LHCN-M2 (cell line): ENCODE measurements at regions not wholly inside any gene's neighbourhood (a gene's known extent, or its start where the extent isn't known, plus 50 kb on each side); places are given as distances from the start of the nearest gene placed in this dataset.

Source experiments
- DNase-seq: peaks from one replicate; pipeline ENCODE4 v3.0.0-alpha.2; 2012; ENCODE audit warnings: low read depth

DNA sequence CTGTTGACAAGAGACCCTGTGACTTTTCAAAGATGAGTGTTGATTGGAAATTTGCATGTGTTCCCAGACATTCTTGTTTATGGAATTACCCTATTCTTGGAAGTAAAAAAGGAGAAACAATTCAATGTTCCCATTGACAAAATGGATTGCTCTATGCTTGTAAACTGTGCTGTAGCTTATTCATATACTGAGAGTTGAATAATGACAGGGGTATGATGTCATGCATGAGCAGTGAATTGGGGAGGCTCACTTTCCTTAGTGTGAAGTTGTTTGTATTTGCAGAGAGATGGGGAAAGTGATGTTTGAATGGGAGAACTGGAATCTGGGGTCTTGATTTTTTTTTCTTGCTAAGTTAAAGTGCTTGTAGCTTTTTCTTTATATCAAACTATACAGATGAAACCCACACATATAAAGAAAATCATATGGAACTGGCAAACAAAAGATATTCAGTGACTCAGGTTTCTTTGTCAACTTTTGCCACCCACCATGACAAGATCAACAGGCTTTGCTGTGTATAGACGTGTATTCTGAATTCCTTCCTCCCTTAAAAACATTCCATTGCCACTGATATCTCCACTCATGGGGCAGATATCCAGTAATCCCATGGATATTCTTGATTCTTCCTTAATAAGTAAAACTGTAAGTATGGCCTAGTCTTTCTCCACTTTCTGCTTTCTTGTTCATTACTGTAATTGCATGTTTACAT lies 97.8 kb upstream of the JAG1 start:
- no peak for DNase-seq

GRCh38 chr20:10774357-10774943 lies 100.7 kb upstream of the JAG1 start:
- DNase-seq, result no peak

DNA sequence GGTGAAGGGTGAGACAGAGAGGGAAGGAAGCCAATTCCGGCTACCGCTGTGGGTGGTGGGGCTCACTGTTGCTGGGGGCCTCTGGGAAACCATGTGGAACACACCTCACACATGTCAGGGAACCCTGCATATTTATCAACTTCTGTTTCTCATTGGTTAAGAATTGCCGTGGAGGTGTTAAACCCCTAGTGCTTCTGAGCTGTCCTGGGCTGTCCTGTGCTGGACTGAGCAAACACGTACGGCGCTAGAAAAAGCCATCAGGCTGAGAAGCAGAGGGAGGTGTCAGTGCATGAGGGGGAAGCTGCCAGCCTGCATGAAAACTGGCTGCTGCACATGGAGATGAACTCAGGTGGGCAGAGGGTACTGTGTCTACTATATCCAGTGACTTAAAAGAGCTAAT lies 103.9 kb upstream of the JAG1 start:
- no peak for DNase-seq

- no peak for DNase-seq
These were observed 106.1 kb upstream of the JAG1 start for GRCh38 chr20:10779911-10780310.

DNA sequence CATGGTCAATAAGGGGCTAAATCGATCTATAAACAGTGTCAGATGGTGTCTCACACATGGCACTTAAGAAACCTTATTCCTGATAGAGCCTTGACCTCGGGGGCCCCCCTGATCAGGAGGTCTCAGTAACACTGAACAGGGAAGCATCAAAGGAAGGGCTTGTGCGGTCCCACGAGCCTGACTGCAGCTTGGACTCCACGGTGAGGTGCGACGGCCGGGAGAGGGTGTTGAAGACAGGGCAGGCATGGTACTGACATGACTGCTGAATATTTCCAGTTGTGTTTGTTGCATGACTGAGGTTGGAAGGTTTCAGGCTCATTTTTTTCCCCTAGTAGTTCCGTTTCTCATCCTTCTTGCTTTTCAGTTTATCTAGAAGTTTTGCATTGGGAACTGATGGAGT lies 107.1 kb upstream of the JAG1 start:
- no peak for DNase-seq

- no peak for DNase-seq
These were observed 107.7 kb upstream of the JAG1 start for GRCh38 chr20:10781526-10781925.

DNA sequence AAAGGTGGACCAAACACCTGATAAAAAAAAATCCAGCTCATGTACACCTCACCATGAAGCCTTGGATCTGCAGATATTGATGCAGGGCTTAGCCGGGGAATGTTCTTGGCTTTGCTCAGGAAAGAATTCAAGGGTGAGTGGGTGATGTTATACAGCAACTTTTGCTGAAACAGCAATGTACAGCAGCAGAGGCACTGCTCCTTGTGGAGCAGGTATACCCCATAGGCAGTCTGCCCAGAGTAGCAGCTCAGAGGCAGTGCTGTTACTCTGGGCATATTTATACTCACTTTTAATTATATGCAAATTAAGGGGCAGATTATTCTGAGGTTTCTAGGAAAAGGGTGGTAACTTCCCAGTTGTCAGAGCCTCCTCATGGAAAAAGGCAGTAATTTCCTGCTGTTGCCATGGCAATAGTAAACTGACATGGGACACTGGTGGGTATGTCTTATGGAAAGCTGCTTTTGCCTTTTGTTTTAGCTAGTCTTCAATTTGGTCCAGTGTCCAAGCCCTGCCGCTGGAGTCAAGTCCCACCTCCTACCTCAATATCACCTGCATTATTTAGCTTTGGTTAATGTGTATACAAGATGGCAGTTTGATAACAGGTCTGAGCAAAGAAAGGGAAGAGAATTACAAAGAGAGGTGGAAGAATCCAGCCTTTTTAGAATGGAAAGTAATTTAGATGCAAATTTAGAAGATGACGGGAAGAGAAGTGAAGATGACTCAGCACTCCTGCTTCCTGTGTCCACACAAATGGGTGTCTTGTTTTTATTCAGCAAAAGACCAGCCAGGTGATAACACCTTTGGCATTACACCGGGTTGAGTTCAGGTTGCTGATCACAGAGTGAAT lies 110.1 kb upstream of the JAG1 start:
- DNase-seq, result no peak

DNA sequence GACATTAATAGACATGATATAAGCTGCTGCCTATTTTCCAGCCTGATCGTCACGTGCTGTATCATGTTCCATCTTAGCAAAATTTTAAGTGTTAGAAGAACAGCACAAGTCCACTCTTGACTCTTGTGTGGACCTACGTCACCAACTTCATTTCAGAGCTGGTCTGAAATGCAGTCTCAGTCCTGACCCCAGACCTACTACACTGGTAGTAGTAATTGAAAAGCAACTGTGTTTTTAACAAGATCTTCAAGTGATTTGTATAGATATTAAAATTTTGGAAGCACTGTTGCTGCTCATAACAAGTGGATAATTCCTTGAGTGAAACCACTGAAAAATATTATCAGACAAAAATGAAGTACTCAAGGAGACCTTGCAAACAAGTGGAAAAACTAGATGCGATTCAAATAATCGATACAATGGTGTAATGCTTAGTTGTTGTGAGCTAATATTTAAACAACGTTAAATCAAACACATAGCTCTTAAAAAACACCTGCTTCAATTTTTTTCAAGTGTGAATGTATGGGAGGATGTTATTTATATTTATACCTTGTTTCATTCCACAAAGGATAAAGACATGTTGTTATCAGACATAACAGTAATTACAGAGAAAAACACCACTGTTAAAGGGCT lies 110.9 kb upstream of the JAG1 start:
- DNase-seq, result no peak

DNA sequence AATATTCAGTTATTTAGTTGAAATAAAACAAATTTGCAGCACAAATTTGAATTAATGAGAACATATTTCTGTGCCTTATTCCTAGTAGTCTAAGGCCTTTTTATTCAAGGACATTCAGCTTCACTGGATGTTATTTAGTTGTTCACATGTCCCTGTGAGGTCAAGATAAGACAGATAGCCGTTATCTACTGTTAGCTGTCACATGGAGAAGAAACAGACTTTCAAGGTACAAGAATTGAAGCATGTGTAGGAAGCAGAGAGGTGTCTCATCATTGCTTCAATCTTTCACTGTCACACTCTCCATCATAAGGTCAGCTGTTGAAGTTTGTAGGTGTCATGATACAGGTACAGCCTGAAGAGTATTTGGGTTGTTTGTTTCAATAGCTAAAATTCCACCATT lies 112.9 kb upstream of the JAG1 start:
- DNase-seq, result no peak

DNA sequence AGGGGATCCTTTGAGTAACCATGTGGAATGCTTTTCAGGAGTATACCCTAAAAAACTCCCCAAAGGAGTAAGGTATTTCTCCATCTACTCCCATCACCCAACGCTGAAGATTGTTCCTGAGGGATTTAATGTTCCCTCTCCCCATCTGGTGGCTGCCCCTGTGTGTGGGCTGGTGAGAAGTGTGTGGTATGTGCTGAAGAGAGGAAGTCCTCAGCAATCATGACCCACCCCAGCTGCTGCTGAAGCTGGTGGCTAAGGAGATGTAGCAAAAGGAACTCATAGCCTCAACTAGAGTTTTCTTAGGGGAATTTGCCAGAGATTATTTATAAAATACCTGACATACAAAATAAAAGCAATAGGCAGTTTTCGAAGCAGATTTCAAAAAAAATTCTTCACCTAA lies 114.3 kb upstream of the JAG1 start:
- no peak for DNase-seq

DNA sequence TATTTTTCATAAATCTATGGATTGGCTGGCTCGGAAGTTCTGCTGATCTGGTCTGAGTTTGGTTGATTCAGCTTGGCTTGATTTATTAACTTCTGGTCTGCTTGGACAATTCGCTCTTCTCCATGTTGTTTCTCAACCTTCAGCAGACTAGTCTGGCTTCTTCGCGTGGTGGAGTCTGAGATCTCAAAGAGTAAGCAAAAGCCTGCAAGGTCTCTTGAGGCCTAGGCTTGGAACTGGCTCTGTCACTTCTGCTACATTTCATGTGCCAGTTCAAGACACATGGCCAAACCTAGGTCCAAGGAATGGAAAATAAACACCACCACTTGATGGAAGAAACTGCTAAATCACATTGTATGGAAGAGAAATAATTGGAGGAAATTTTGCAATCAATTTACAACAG lies 115.1 kb upstream of the JAG1 start:
- no peak for DNase-seq

GRCh38 chr20:10789386-10789785 lies 115.6 kb upstream of the JAG1 start:
- no peak for DNase-seq

GRCh38 chr20:10790013-10790412 lies 116.2 kb upstream of the JAG1 start:
- no peak for DNase-seq

GRCh38 chr20:10792291-10792690 lies 118.5 kb upstream of the JAG1 start:
- DNase-seq, result peak; percentile 11

DNA sequence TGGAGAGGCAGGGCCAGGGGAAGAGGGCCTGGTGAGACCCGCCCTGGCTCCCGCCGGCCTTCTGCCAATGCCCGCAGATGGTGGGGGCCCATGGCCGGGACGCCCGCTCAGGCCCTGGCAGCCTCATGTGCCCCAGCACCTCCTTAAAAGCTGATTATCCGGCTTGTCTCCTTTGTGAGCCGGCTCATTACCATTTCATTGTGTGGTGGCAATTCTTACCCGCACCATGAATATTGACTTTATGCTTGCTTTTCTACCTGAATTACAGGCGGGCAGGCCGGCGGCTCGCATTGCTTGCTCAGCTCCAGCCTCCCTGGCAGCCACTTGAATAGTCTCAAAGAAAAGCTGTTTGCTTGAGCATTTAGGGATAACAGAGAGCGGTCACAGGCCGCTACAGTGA lies 120.0 kb upstream of the JAG1 start:
- DNase-seq, result no peak

GRCh38 chr20:10794765-10795164 lies 121.0 kb upstream of the JAG1 start:
- DNase-seq, result no peak

DNA sequence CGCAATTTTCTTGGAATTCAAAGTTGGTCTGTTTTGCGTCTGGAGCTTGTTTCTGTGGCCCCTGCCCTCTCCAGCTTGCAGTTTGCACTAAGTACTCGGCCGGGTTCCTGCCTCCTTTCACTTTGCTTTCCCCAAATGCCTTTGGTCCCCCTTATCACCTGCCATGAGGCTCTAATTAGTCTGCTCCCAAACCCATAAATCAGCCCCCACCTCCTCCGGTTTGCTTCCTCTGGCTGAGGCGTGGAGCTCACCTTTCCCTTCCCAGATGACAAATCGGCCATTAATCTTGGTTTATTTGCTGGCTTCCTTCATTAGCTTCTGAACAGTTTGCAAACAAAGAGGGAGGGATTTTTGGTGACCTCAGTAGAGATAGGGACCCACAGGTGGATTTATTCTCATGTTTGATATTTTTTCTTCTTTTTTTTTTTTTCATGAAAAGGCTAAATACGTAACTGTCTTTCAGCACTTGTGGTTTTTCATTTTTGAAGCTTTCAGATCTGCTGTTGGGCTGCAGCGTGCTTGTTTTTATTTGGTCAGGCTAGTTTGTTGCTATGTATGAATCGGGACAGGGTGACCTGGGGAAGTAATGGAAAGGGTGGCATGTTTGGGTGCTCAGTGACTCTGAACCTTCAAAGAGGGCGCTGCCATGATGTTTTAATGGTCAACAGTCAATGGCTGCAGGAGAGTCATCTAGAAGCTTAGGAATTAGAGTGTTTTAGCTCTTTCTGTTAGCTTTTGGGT lies 121.7 kb upstream of the JAG1 start:
- DNase-seq, result no peak

DNA sequence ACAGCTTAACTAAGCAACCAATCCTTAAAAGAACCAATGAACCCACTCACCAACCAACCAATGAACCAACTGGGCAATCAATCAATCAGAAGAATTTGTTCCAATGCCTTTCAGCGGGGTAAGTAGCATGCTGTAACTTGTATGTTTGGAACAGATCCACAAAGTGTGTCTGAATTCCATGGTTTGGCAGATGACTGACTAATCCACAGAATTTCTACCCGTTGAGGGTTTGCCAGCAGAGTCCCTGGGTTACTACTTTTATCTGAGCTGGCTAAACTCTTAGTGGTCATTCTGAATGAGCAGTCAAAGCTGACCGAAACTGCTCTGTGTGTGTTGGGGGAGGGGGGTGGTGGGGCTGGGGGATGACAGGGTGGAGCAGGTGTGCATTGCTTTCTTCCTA lies 125.0 kb upstream of the JAG1 start:
- peak; percentile 67 for DNase-seq

DNA sequence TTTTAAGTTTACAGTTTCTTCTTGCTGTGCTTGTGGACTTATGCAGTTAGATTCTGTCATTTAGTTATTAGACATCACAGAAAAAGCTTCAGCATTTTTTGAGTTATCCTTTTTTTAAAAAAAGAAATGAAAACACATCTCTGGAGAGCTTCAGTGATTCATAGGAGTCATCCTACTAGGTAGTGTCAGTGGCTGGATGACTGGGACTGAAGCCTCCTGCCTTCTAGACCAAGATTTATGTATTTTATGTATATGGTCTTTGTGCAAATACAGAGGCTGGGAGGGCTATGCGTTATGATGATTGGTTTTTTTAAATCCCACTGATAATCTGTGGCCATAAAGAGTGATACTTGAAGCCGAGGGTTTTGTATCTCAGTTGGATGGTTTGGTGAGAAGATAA lies 125.9 kb upstream of the JAG1 start:
- DNase-seq, result no peak

GRCh38 chr20:10800288-10800687 lies 126.5 kb upstream of the JAG1 start:
- DNase-seq, result no peak

GRCh38 chr20:10802236-10802635 lies 128.4 kb upstream of the JAG1 start:
- peak; percentile 8 for DNase-seq

GRCh38 chr20:10805764-10806163 lies 132.0 kb upstream of the JAG1 start:
- DNase-seq, result no peak
